ENCODE measurements at regions not wholly inside any gene's neighbourhood (a gene's known extent, or its start where the extent isn't known, plus 50 kb on each side); places are given as distances from the start of the nearest gene placed in this dataset.

- TF ChIP-seq CTCF (conservative IDR thresholded peaks at IDR 0.05) (no peak), ZFX (IDR thresholded peaks at IDR 0.05) (no peak)
Measured at GRCh38 chr2:223541546-223541945, 60.6 kb downstream of the SCG2 start.

All from C4-2B (cell line).